ENCODE measurements at regions not wholly inside any gene's neighbourhood (a gene's known extent, or its start where the extent isn't known, plus 50 kb on each side); places are given as distances from the start of the nearest gene placed in this dataset.
"Not testable (repeated sequence)": the region's sequence is repeated elsewhere in the genome, so short reads cannot be mapped to it uniquely, and the experiment has no call there.

DNA sequence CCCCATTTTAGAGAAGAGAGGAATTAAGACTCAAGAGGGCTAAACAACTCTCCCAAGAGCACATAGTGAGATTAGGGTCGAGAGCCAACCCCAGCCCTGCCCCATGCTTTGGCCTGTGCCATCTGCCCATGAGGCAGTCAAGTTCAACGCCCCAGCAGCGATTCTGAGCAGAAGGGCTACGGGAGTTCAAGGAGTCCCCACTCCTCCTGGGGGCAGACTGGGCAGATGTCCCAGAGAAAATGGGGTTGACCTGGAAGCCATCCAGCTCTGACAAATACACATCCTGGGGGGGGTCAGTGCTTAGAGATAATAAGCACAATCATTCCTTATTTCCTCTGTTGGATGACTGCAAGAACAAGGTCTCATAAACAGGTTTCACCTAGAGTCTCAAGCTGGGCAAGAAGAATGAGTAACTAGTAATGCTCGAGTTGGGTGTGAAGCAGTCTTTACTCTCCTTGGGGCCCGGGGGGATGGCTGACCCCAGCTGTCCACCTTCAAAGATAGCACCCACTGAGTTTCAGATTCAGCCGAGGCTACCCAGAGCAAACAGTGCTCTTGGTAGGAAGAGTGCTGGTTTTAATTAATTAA, 716.4 kb downstream of the RNF144A start:
- H4K20me1 ChIP-seq (ENCODE audit: insufficient read depth, low read depth, low read length): no peaks in the 10 kb centered on the region
- no peaks in the 10 kb centered on the region for H3K79me2 ChIP-seq (ENCODE audit: low read length)
- no peak for DNase-seq
- H3K36me3 ChIP-seq (ENCODE audit: insufficient read depth, low read length): no peaks in the 10 kb centered on the region
- no peaks in the 10 kb centered on the region for H3K27me3 ChIP-seq (ENCODE audit: low read length)
- H3K27ac ChIP-seq (ENCODE audit: low read length): no peak overlapping the region
- no peak overlapping the region for H3K4me3 ChIP-seq (ENCODE audit: low read length)
- no peaks in the 10 kb centered on the region for H3K9me3 ChIP-seq (ENCODE audit: low read length)
- H3K4me2 ChIP-seq (ENCODE audit: low read depth, low read length, poor library complexity, severe bottlenecking): no peak overlapping the region
- H3K9me2 ChIP-seq (replicated peaks; ENCODE audit: insufficient read depth, low read length): no peaks in the 10 kb centered on the region
- H3K4me1 ChIP-seq (ENCODE audit: low read length): no peaks in the 10 kb centered on the region
- no peak overlapping the region for H2AFZ ChIP-seq (ENCODE audit: low read length)
- no peak overlapping the region for H3K9ac ChIP-seq (ENCODE audit: low read length)

DNA sequence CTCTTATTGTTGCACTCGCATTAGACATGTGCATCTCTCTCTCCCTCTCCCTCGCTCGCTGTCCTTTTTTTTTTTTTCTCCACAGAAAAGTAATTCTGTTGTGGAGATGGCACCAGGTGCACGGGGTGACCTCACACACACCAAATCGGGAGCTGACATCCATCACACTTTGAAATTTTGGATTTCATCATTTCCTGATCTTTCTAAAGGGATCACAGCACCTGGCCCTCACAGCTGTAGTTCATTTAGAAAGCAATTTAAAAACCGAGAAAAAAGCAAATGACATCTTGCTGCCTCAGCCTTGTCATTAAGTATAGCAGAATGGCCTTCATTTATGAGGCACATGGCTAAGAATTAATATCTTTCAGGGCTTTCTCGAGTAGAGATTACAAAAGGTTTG, 717.2 kb downstream of the RNF144A start:
- Histone ChIP-seq H3K4me3 (ENCODE audit: low read length) (no peak overlapping the region), H2AFZ (ENCODE audit: low read length) (no peak overlapping the region), H3K4me1 (ENCODE audit: low read length) (no peaks in the 10 kb centered on the region), H3K9me3 (ENCODE audit: low read length) (no peaks in the 10 kb centered on the region), H3K4me2 (ENCODE audit: low read depth, low read length, poor library complexity, severe bottlenecking) (no peak overlapping the region), H4K20me1 (ENCODE audit: insufficient read depth, low read depth, low read length) (no peaks in the 10 kb centered on the region), H3K9ac (ENCODE audit: low read length) (no peak overlapping the region), H3K27ac (ENCODE audit: low read length) (no peak overlapping the region), H3K9me2 (replicated peaks; ENCODE audit: insufficient read depth, low read length) (no peaks in the 10 kb centered on the region), H3K36me3 (ENCODE audit: insufficient read depth, low read length) (no peaks in the 10 kb centered on the region), H3K27me3 (ENCODE audit: low read length) (no peaks in the 10 kb centered on the region), H3K79me2 (ENCODE audit: low read length) (no peaks in the 10 kb centered on the region)
- DNase-seq: no peak

GRCh38 chr2:7639476-7639875, 722.3 kb downstream of the RNF144A start:
- Histone ChIP-seq H3K4me1 (ENCODE audit: low read length) (no peaks in the 10 kb centered on the region), H3K9ac (ENCODE audit: low read length) (no peak overlapping the region), H3K9me2 (replicated peaks; ENCODE audit: insufficient read depth, low read length) (no peaks in the 10 kb centered on the region), H3K4me3 (ENCODE audit: low read length) (no peak overlapping the region), H3K4me2 (ENCODE audit: low read depth, low read length, poor library complexity, severe bottlenecking) (no peak overlapping the region), H3K27me3 (ENCODE audit: low read length) (0 out of 2 replicates have a peak, but pooled peaks cover 2% of the 10 kb centered on the region), H3K27ac (ENCODE audit: low read length) (no peak overlapping the region), H3K79me2 (ENCODE audit: low read length) (no peaks in the 10 kb centered on the region), H3K9me3 (ENCODE audit: low read length) (no peaks in the 10 kb centered on the region), H2AFZ (ENCODE audit: low read length) (no peak overlapping the region), H3K36me3 (ENCODE audit: insufficient read depth, low read length) (no peaks in the 10 kb centered on the region), H4K20me1 (ENCODE audit: insufficient read depth, low read depth, low read length) (no peaks in the 10 kb centered on the region)
- no peak for DNase-seq

GRCh38 chr2:7641272-7641671, 724.1 kb downstream of the RNF144A start:
- not testable (repeated sequence) for H3K9ac ChIP-seq (ENCODE audit: low read length); H3K27me3 ChIP-seq (ENCODE audit: low read length); H3K4me2 ChIP-seq (ENCODE audit: low read depth, low read length, poor library complexity, severe bottlenecking); H3K4me1 ChIP-seq (ENCODE audit: low read length); DNase-seq; H4K20me1 ChIP-seq (ENCODE audit: insufficient read depth, low read depth, low read length); H3K27ac ChIP-seq (ENCODE audit: low read length); H3K79me2 ChIP-seq (ENCODE audit: low read length); H3K9me3 ChIP-seq (ENCODE audit: low read length); H2AFZ ChIP-seq (ENCODE audit: low read length); H3K36me3 ChIP-seq (ENCODE audit: insufficient read depth, low read length); H3K9me2 ChIP-seq (replicated peaks; ENCODE audit: insufficient read depth, low read length); H3K4me3 ChIP-seq (ENCODE audit: low read length)

GRCh38 chr2:7646024-7646423, 728.8 kb downstream of the RNF144A start:
- Histone ChIP-seq H3K9ac (ENCODE audit: low read length) (no peak overlapping the region), H3K27me3 (ENCODE audit: low read length) (peaks cover 2% of the 10 kb centered on the region; the same call in 1 of the 2 replicates), H3K27ac (ENCODE audit: low read length) (no peak overlapping the region), H3K9me2 (replicated peaks; ENCODE audit: insufficient read depth, low read length) (no peaks in the 10 kb centered on the region), H3K9me3 (ENCODE audit: low read length) (no peaks in the 10 kb centered on the region), H3K4me2 (ENCODE audit: low read depth, low read length, poor library complexity, severe bottlenecking) (no peak overlapping the region), H2AFZ (ENCODE audit: low read length) (no peak overlapping the region), H3K4me1 (ENCODE audit: low read length) (no peaks in the 10 kb centered on the region), H3K36me3 (ENCODE audit: insufficient read depth, low read length) (no peaks in the 10 kb centered on the region), H3K79me2 (ENCODE audit: low read length) (no peaks in the 10 kb centered on the region), H4K20me1 (ENCODE audit: insufficient read depth, low read depth, low read length) (no peaks in the 10 kb centered on the region), H3K4me3 (ENCODE audit: low read length) (no peak overlapping the region)
- DNase-seq: no peak

DNA sequence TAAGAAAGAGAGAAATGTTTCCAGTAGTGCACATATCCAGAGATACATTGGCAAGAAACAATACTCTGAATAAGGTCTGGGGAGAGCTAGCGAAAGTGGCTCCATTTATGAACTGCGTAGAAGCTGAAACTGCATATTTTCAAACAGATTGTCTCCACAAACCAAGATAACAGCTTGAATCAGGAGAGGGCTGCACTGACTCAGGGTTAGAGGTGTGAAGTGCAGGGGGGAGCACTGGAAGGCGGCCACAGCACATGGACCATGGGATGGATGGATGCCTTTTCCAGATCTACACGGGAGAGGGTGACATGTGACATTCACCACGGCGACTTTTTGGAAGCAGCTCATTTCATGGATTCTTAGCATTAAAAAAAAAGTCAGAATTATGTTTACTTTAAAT, 729.4 kb downstream of the RNF144A start:
- H3K36me3 ChIP-seq (ENCODE audit: insufficient read depth, low read length): no peaks in the 10 kb centered on the region

GRCh38 chr2:7648221-7648795, 731.1 kb downstream of the RNF144A start:
- Histone ChIP-seq H3K9me2 (replicated peaks; ENCODE audit: insufficient read depth, low read length) (no peaks in the 10 kb centered on the region), H3K36me3 (ENCODE audit: insufficient read depth, low read length) (no peaks in the 10 kb centered on the region), H3K9me3 (ENCODE audit: low read length) (no peaks in the 10 kb centered on the region), H3K27me3 (ENCODE audit: low read length) (peaks cover 4% of the 10 kb centered on the region), H3K4me3 (ENCODE audit: low read length) (no peak overlapping the region), H4K20me1 (ENCODE audit: insufficient read depth, low read depth, low read length) (no peaks in the 10 kb centered on the region), H3K4me2 (ENCODE audit: low read depth, low read length, poor library complexity, severe bottlenecking) (no peak overlapping the region), H3K27ac (ENCODE audit: low read length) (no peak overlapping the region), H2AFZ (ENCODE audit: low read length) (no peak overlapping the region), H3K4me1 (ENCODE audit: low read length) (no peaks in the 10 kb centered on the region), H3K79me2 (ENCODE audit: low read length) (no peaks in the 10 kb centered on the region), H3K9ac (ENCODE audit: low read length) (no peak overlapping the region)
- no peak for DNase-seq

More for the DNA sequence above, 729.4 kb downstream of the RNF144A start:
- Histone ChIP-seq H3K9me3 (ENCODE audit: low read length) (no peaks in the 10 kb centered on the region), H3K4me3 (ENCODE audit: low read length) (no peak overlapping the region), H2AFZ (ENCODE audit: low read length) (no peak overlapping the region), H3K4me1 (ENCODE audit: low read length) (no peaks in the 10 kb centered on the region), H3K9ac (ENCODE audit: low read length) (no peak overlapping the region), H3K79me2 (ENCODE audit: low read length) (no peaks in the 10 kb centered on the region), H3K27ac (ENCODE audit: low read length) (no peak overlapping the region), H3K27me3 (ENCODE audit: low read length) (peaks cover 6% of the 10 kb centered on the region), H3K9me2 (replicated peaks; ENCODE audit: insufficient read depth, low read length) (no peaks in the 10 kb centered on the region), H4K20me1 (ENCODE audit: insufficient read depth, low read depth, low read length) (no peaks in the 10 kb centered on the region), H3K4me2 (ENCODE audit: low read depth, low read length, poor library complexity, severe bottlenecking) (no peak overlapping the region)
- no peak for DNase-seq

- no peak overlapping the region for H3K4me2 ChIP-seq (ENCODE audit: low read depth, low read length, poor library complexity, severe bottlenecking)
- H3K9me2 ChIP-seq (replicated peaks; ENCODE audit: insufficient read depth, low read length): no peaks in the 10 kb centered on the region
- H4K20me1 ChIP-seq (ENCODE audit: insufficient read depth, low read depth, low read length): no peaks in the 10 kb centered on the region
- no peak overlapping the region for H3K9ac ChIP-seq (ENCODE audit: low read length)
- no peaks in the 10 kb centered on the region for H3K9me3 ChIP-seq (ENCODE audit: low read length)
- H3K36me3 ChIP-seq (ENCODE audit: insufficient read depth, low read length): no peaks in the 10 kb centered on the region
- no peak for DNase-seq
- H2AFZ ChIP-seq (ENCODE audit: low read length): no peak overlapping the region
- H3K27me3 ChIP-seq (ENCODE audit: low read length): peaks cover 7% of the 10 kb centered on the region
- no peak overlapping the region for H3K4me3 ChIP-seq (ENCODE audit: low read length)
- no peaks in the 10 kb centered on the region for H3K79me2 ChIP-seq (ENCODE audit: low read length)
- H3K4me1 ChIP-seq (ENCODE audit: low read length): no peaks in the 10 kb centered on the region
- no peak overlapping the region for H3K27ac ChIP-seq (ENCODE audit: low read length)
These were observed 732.4 kb downstream of the RNF144A start for GRCh38 chr2:7649461-7650228.

All from Karpas-422 (cell line).